D341Med (cell line): ENCODE measurements at regions not wholly inside any gene's neighbourhood (a gene's known extent, or its start where the extent isn't known, plus 50 kb on each side); places are given as distances from the start of the nearest gene placed in this dataset.
"Not testable (repeated sequence)": the region's sequence is repeated elsewhere in the genome, so short reads cannot be mapped to it uniquely, and the experiment has no call there.

ENCODE experiments used
- DNase-seq: peaks from one replicate; pipeline ENCODE4 v3.0.0; 2012; ENCODE audit warnings: low spot score

- DNase-seq: no peak
Measured at GRCh38 chr4:181007751-181008150, 1235.5 kb upstream of the TENM3 start.

GRCh38 chr4:181008164-181008563, 1235.0 kb upstream of the TENM3 start:
- no peak for DNase-seq

GRCh38 chr4:181013162-181013561, 1230.0 kb upstream of the TENM3 start:
- no peak for DNase-seq

GRCh38 chr4:181017038-181017437, 1226.2 kb upstream of the TENM3 start:
- DNase-seq: no peak

- no peak for DNase-seq
Measured at GRCh38 chr4:181018472-181018871, 1224.7 kb upstream of the TENM3 start.

GRCh38 chr4:181018913-181019312, 1224.3 kb upstream of the TENM3 start:
- no peak for DNase-seq

GRCh38 chr4:181020456-181020855, 1222.7 kb upstream of the TENM3 start:
- no peak for DNase-seq

- no peak for DNase-seq
Measured at GRCh38 chr4:181021213-181021612, 1222.0 kb upstream of the TENM3 start.

- DNase-seq: not testable (repeated sequence)
Measured at GRCh38 chr4:181030135-181030921, 1212.9 kb upstream of the TENM3 start.

- DNase-seq: no peak
Measured at GRCh38 chr4:181030961-181031360, 1212.2 kb upstream of the TENM3 start.

GRCh38 chr4:181043486-181043885, 1199.7 kb upstream of the TENM3 start:
- no peak for DNase-seq

GRCh38 chr4:181046809-181047208, 1196.4 kb upstream of the TENM3 start:
- DNase-seq: no peak

GRCh38 chr4:181051931-181052330, 1191.3 kb upstream of the TENM3 start:
- DNase-seq: no peak

GRCh38 chr4:181061787-181062186, 1181.4 kb upstream of the TENM3 start:
- DNase-seq: no peak

- no peak for DNase-seq
Measured at GRCh38 chr4:181063212-181063611, 1180.0 kb upstream of the TENM3 start.

GRCh38 chr4:181077341-181077740, 1165.9 kb upstream of the TENM3 start:
- no peak for DNase-seq

GRCh38 chr4:181078196-181078595, 1165.0 kb upstream of the TENM3 start:
- no peak for DNase-seq

- no peak for DNase-seq
Measured at GRCh38 chr4:181083757-181084361, 1159.3 kb upstream of the TENM3 start.

GRCh38 chr4:181085557-181085956, 1157.6 kb upstream of the TENM3 start:
- DNase-seq: no peak

GRCh38 chr4:181105487-181105886, 1137.7 kb upstream of the TENM3 start:
- DNase-seq: no peak

GRCh38 chr4:181106398-181106797, 1136.8 kb upstream of the TENM3 start:
- DNase-seq: no peak

GRCh38 chr4:181108237-181108636, 1135.0 kb upstream of the TENM3 start:
- no peak for DNase-seq

GRCh38 chr4:181119186-181119585, 1124.0 kb upstream of the TENM3 start:
- DNase-seq: no peak

- no peak for DNase-seq
Measured at GRCh38 chr4:181121733-181122132, 1121.5 kb upstream of the TENM3 start.
